ENCODE measurements at regions not wholly inside any gene's neighbourhood (a gene's known extent, or its start where the extent isn't known, plus 50 kb on each side); places are given as distances from the start of the nearest gene placed in this dataset.

GRCh38 chr1:222045786-222046185 lies 303.9 kb upstream of the DUSP10 start:
- Histone ChIP-seq H3K9me3 (ENCODE audit: low read depth, low read length) (no peaks in the 10 kb centered on the region), H3K4me3 (ENCODE audit: insufficient read depth, low read length) (no peak overlapping the region), H4K20me1 (ENCODE audit: insufficient read depth, low read length) (no peaks in the 10 kb centered on the region), H3K27me3 (ENCODE audit: insufficient read depth, low read length) (no peaks in the 10 kb centered on the region), H3K4me2 (ENCODE audit: insufficient read depth, low read length) (no peak overlapping the region), H3K36me3 (ENCODE audit: insufficient read depth, low read length) (no peaks in the 10 kb centered on the region), H2AFZ (ENCODE audit: low read length) (peak overlapping the region; percentile 29), H3K4me1 (ENCODE audit: insufficient read depth, low read length) (peaks cover 34% of the 10 kb centered on the region), H3K79me2 (ENCODE audit: insufficient read depth, low read length) (no peaks in the 10 kb centered on the region), H3K27ac (ENCODE audit: low read depth, low read length) (no peak overlapping the region)
- DNase-seq (ENCODE audit: insufficient read length, low spot score, missing footprints), result no peak
- no peak for TF ChIP-seq CTCF (IDR thresholded peaks at IDR 0.05; ENCODE audit: extremely low read depth, low read depth, low read length)

- no peak for DNase-seq (ENCODE audit: insufficient read length, low spot score, missing footprints)
- no peak for TF ChIP-seq CTCF (IDR thresholded peaks at IDR 0.05; ENCODE audit: extremely low read depth, low read depth, low read length)
- Histone ChIP-seq H3K27me3 (ENCODE audit: insufficient read depth, low read length) (no peaks in the 10 kb centered on the region), H3K4me3 (ENCODE audit: insufficient read depth, low read length) (no peak overlapping the region), H3K27ac (ENCODE audit: low read depth, low read length) (no peak overlapping the region), H3K79me2 (ENCODE audit: insufficient read depth, low read length) (no peaks in the 10 kb centered on the region), H3K4me2 (ENCODE audit: insufficient read depth, low read length) (no peak overlapping the region), H4K20me1 (ENCODE audit: insufficient read depth, low read length) (no peaks in the 10 kb centered on the region), H3K36me3 (ENCODE audit: insufficient read depth, low read length) (no peaks in the 10 kb centered on the region), H3K4me1 (ENCODE audit: insufficient read depth, low read length) (peaks cover 34% of the 10 kb centered on the region), H3K9me3 (ENCODE audit: low read depth, low read length) (no peaks in the 10 kb centered on the region), H2AFZ (ENCODE audit: low read length) (no peak overlapping the region)
These were observed 303.3 kb upstream of the DUSP10 start for GRCh38 chr1:222045236-222045635.

DNA sequence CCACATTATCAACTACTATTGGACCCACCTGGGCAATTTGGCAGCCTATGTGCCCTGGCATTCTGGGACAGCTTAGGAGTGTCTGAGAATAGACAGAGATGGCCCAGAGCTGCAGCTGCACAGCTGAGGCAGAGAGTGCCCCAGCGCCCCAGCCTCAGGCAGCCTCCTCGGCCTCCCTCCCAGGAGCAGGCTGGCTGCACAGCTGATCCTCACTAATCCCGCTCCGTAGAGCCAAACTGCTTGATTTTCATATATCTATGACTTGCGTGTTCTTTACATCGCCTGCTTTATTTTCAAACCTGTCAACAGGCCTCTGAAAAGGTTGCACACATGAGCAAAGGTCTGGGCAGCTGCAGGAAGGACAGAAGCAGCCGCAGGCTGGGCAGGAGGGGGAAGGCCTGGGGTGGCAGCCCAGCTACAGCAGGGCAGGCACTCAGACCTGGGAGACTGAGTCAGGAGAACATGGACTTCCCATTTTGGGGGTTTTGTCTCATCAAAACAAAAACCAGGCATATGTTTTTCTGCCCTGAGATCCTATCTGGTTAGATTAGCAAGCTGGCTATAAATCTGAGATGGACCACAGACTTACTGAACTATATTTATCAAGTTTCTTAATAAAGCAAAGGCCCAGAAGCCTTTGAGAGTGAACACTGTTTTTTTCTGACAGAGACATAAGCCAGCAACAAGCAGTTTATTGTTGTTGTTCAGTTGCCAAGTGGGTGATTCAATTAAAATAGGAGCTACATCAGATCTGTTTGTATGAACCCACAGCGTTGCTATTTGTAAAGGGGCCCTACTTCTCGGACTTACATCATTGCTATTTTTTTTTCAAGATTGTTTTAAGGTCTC lies 301.8 kb upstream of the DUSP10 start:
- Histone ChIP-seq H2AFZ (ENCODE audit: low read length) (peak overlapping the region; percentile 75), H3K27me3 (ENCODE audit: insufficient read depth, low read length) (no peaks in the 10 kb centered on the region), H3K4me3 (ENCODE audit: insufficient read depth, low read length) (no peak overlapping the region), H3K9me3 (ENCODE audit: low read depth, low read length) (no peaks in the 10 kb centered on the region), H3K36me3 (ENCODE audit: insufficient read depth, low read length) (no peaks in the 10 kb centered on the region), H3K79me2 (ENCODE audit: insufficient read depth, low read length) (no peaks in the 10 kb centered on the region), H3K4me1 (ENCODE audit: insufficient read depth, low read length) (peaks cover 30% of the 10 kb centered on the region), H4K20me1 (ENCODE audit: insufficient read depth, low read length) (no peaks in the 10 kb centered on the region), H3K4me2 (ENCODE audit: insufficient read depth, low read length) (peak overlapping the region; percentile 57), H3K27ac (ENCODE audit: low read depth, low read length) (peak overlapping the region; percentile 95)
- DNase-seq (ENCODE audit: insufficient read length, low spot score, missing footprints), result peak; percentile 94
- TF ChIP-seq CTCF (IDR thresholded peaks at IDR 0.05; ENCODE audit: extremely low read depth, low read depth, low read length), result no peak

DNA sequence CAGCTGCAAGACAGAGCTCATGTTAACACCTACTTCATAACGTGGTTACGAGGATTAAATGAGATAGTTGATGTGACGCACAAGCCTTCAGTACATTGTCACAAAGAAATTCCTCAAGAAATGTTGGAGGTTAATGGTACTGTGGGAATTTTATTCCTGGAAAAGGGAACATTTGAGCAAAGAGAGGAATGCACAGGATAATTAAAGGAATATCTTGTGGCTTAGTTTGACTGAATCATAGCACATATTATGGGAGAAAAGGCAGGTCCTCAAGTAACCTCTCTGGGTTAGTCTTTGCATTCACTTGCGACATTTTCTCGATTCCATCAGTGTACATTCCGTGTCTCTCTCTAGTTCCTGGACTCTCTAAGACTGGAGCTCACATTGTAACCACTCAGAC lies 300.2 kb upstream of the DUSP10 start:
- peak; percentile 70 for DNase-seq (ENCODE audit: insufficient read length, low spot score, missing footprints)
- Histone ChIP-seq H3K4me1 (ENCODE audit: insufficient read depth, low read length) (peaks cover 23% of the 10 kb centered on the region), H3K4me2 (ENCODE audit: insufficient read depth, low read length) (no peak overlapping the region), H3K79me2 (ENCODE audit: insufficient read depth, low read length) (no peaks in the 10 kb centered on the region), H3K4me3 (ENCODE audit: insufficient read depth, low read length) (no peak overlapping the region), H3K9me3 (ENCODE audit: low read depth, low read length) (no peaks in the 10 kb centered on the region), H4K20me1 (ENCODE audit: insufficient read depth, low read length) (no peaks in the 10 kb centered on the region), H2AFZ (ENCODE audit: low read length) (no peak overlapping the region), H3K27me3 (ENCODE audit: insufficient read depth, low read length) (no peaks in the 10 kb centered on the region), H3K36me3 (ENCODE audit: insufficient read depth, low read length) (no peaks in the 10 kb centered on the region), H3K27ac (ENCODE audit: low read depth, low read length) (peak overlapping the region; percentile 48)
- no peak for TF ChIP-seq CTCF (IDR thresholded peaks at IDR 0.05; ENCODE audit: extremely low read depth, low read depth, low read length)
